ENCODE measurements at regions not wholly inside any gene's neighbourhood (a gene's known extent, or its start where the extent isn't known, plus 50 kb on each side); places are given as distances from the start of the nearest gene placed in this dataset.

DNA sequence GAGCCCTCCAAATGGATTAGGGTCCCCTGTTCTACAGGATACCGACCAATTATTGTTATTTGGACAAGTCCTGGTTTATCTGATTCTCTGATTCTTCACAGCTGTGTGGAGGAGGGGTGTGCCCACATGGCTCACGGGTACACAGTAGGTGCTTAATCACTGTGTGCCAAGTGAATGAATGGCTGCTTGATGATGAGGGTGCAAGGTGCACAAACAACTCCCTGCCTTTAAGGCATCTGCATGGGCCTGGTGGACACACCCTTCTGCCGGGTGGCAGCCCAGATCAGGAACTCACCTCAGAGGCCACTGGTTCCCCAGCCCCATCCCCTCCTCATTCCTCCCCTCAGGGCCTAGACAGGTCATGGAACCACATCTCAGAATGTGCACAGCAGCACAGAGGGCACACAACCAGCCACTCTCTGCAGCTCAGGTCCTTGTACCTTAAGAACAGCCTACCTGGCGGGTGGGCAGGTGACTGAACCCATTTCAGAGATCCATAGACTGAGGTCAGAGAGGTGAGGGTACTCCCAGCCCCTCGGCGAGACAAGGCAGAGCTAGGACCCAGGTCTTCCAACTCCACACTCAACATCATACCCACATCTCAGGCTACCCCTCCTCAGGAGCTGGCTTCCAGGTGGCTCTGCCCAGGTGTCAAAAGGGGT, 50.3 kb downstream of the SHANK2 start:
- no peak overlapping the region for H3K4me3 Mint-ChIP-seq
- ATAC-seq (ENCODE audit: low read depth) (no peak), DNase-seq (no peak)
- H3K9me3 Mint-ChIP-seq = no peaks in the 10 kb centered on the region
- POLR2A ChIA-PET = no interaction called here
- H3K27ac Mint-ChIP-seq = no peak overlapping the region
- no peaks in the 10 kb centered on the region for H3K4me1 Mint-ChIP-seq
- no peaks in the 10 kb centered on the region for H3K27me3 Mint-ChIP-seq
- no peaks in the 10 kb centered on the region for H3K36me3 Mint-ChIP-seq

GRCh38 chr11:71201231-71201630, 51.1 kb downstream of the SHANK2 start:
- no peaks in the 10 kb centered on the region for H3K4me1 Mint-ChIP-seq
- no peak overlapping the region for H3K4me3 Mint-ChIP-seq
- POLR2A ChIA-PET = no interaction called here
- no peak overlapping the region for H3K27ac Mint-ChIP-seq
- H3K36me3 Mint-ChIP-seq = no peaks in the 10 kb centered on the region
- H3K27me3 Mint-ChIP-seq = no peaks in the 10 kb centered on the region
- ATAC-seq (ENCODE audit: low read depth) (no peak), DNase-seq (no peak)
- H3K9me3 Mint-ChIP-seq = no peaks in the 10 kb centered on the region

- Mint-ChIP-seq H3K4me1 (no peaks in the 10 kb centered on the region), H3K36me3 (no peaks in the 10 kb centered on the region), H3K4me3 (no peak overlapping the region), H3K9me3 (no peaks in the 10 kb centered on the region), H3K27me3 (no peaks in the 10 kb centered on the region), H3K27ac (no peak overlapping the region)
- POLR2A ChIA-PET = no interaction called here
- DNase-seq (no peak), ATAC-seq (ENCODE audit: low read depth) (no peak)
Observed at GRCh38 chr11:71200761-71201160, 51.6 kb downstream of the SHANK2 start.

DNA sequence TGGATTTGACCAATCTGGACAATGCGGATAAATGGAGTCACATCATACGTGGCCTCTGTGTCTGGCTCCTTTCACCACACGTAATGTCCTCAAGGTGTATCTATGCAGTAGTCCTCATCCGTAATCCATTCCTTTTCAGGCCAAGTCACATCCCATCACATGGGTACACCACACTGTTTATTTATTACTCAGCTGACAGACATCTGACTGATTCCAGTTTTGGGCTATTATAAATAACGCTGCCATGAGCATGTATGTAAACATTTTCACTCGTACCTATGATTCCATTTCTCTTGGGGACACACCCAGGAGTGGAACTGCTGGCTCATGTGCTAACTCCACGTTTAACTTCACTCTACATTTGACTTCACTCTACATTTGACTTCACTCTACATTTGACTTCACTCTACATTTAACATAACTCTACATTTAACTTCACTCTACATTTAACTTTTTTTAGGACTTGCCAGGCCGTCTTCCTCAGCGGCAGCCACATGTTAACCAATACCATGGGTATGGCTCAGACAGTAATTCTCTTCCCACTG, 52.1 kb downstream of the SHANK2 start:
- H3K9me3 Mint-ChIP-seq = no peaks in the 10 kb centered on the region
- H3K27me3 Mint-ChIP-seq = no peaks in the 10 kb centered on the region
- DNase-seq = no peak
- H3K36me3 Mint-ChIP-seq = no peaks in the 10 kb centered on the region
- H3K4me3 Mint-ChIP-seq = no peak overlapping the region
- POLR2A ChIA-PET = no interaction called here
- no peak overlapping the region for H3K27ac Mint-ChIP-seq
- no peaks in the 10 kb centered on the region for H3K4me1 Mint-ChIP-seq
- no peak for ATAC-seq (ENCODE audit: low read depth)

DNA sequence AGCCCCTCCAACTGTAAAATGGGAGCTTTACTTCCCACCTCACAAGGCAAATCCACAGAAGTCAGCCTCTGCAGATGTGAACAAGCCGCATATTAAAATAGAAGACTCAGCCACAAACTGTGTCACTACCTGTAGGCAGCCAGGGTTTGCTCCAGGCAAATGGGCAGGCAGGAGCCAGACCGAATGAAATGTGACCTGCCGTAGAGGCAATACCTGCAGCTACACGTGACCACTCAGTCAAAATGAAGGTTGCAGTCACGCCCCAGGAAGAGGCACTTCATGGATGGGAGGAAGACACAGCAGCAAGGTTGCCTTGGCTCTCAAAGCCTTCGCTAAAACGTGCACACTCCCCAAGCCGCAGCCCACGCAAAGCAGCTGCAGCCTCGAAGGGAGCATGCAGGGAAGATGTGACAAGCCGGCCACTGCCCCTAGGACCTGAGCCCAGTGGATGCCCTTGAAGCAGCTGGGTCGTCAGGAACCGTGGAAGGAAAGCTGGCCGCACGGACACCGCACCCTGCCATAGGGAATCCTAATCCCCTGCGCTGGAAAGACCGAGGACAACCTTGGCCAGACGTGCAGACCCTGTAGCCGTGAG, 53.1 kb downstream of the SHANK2 start:
- Mint-ChIP-seq H3K4me3 (no peak overlapping the region), H3K4me1 (no peaks in the 10 kb centered on the region), H3K9me3 (no peaks in the 10 kb centered on the region), H3K36me3 (no peaks in the 10 kb centered on the region), H3K27me3 (no peaks in the 10 kb centered on the region), H3K27ac (no peak overlapping the region)
- POLR2A ChIA-PET = no interaction called here
- DNase-seq = no peak
- ATAC-seq (ENCODE audit: low read depth) = no peak

DNA sequence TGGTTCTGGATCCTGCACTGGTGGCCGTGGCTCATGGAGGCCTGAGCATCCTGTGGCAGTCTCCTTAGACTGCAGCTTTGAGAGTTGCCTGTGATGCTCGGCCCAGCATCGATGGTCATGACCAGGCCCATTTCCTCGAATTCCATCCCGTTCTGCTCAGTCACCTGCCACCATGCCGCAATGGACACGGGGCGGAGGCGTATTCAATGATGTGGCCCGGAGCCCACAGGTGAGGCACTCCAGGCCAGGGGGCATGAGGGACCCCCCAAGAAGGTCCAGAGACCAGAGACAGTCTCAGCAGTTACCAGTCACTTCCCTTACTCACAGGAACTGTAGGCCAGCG, 53.6 kb downstream of the SHANK2 start:
- ATAC-seq (ENCODE audit: low read depth) (no peak), DNase-seq (no peak)
- no peak overlapping the region for H3K4me3 Mint-ChIP-seq
- POLR2A ChIA-PET = no interaction called here
- no peaks in the 10 kb centered on the region for H3K36me3 Mint-ChIP-seq
- H3K9me3 Mint-ChIP-seq = no peaks in the 10 kb centered on the region
- H3K27ac Mint-ChIP-seq = no peak overlapping the region
- H3K27me3 Mint-ChIP-seq = no peaks in the 10 kb centered on the region
- no peaks in the 10 kb centered on the region for H3K4me1 Mint-ChIP-seq

- ATAC-seq (ENCODE audit: low read depth) = no peak
- Mint-ChIP-seq H3K4me3 (no peak overlapping the region), H3K27me3 (no peaks in the 10 kb centered on the region), H3K9me3 (no peaks in the 10 kb centered on the region), H3K36me3 (no peaks in the 10 kb centered on the region), H3K27ac (no peak overlapping the region), H3K4me1 (no peaks in the 10 kb centered on the region)
- no peak for DNase-seq
- POLR2A ChIA-PET = no interaction called here
Observed at GRCh38 chr11:71198141-71198822, 54.1 kb downstream of the SHANK2 start.

DNA sequence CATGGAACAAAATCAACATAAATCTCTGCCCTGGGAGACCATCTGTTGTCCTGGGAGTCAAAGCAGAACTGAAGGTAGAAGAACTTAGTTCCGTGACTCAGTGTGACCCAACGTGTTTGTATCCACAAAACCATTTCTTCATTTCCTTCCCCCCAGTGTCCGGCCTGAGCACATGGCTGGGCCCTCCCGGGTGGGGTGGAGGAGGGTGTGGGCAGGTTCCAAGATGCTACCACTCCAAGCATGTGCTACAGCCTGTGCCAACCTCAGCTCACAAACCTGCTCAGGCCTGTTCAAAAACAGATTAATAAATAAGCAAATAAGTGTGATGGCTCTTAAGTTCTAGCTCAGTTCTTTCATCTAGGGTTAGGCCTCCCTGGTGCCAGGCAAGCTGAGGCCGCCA, 55.3 kb downstream of the SHANK2 start:
- no peak for ATAC-seq (ENCODE audit: low read depth)
- Mint-ChIP-seq H3K4me3 (no peak overlapping the region), H3K36me3 (no peaks in the 10 kb centered on the region), H3K4me1 (no peaks in the 10 kb centered on the region), H3K9me3 (no peaks in the 10 kb centered on the region), H3K27me3 (no peaks in the 10 kb centered on the region), H3K27ac (no peak overlapping the region)
- POLR2A ChIA-PET = no interaction called here
- no peak for DNase-seq

DNA sequence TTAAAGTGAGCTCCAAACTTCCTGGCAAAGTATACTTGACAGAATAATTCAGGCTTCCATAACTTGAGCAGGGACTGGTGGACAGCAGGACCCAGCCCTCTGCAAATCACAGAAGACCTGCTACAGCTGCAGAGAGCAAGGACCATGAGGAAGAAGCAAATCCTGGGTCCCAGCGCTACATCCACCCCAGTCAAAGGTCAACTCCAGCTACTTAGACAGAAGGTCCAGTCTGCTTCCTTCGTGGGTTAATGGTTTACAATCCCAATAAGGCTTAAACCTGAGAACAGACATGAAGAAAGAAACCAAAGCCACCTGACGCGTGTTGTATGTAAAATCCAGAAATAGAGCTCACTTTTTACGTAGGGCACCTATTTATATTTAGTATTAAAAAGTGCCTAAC, 57.7 kb downstream of the SHANK2 start:
- POLR2A ChIA-PET = no interaction called here
- Mint-ChIP-seq H3K27me3 (no peaks in the 10 kb centered on the region), H3K9me3 (no peaks in the 10 kb centered on the region), H3K4me1 (no peaks in the 10 kb centered on the region), H3K27ac (no peak overlapping the region), H3K36me3 (no peaks in the 10 kb centered on the region), H3K4me3 (no peak overlapping the region)
- ATAC-seq (ENCODE audit: low read depth) (no peak), DNase-seq (no peak)

DNA sequence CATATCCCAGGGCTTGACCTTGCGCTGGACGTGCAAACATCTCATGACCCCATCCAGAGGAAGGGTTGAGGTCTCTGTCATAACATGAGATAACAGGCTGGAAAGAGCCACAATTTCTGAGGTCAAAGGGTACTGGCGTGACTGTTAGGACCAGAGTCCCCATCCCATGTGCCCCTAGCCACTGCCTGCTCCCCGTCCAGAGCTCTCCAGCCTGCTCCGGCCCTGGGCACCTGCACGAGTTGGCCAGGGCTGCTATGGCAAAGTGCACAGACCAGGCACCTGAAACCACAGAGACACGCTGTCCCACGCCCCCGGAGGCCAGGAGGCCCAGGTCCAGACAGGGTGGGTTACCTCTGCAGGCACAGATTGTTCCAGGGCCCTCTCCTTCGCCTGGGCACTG, 58.9 kb downstream of the SHANK2 start:
- no peak overlapping the region for H3K4me3 Mint-ChIP-seq

DNA sequence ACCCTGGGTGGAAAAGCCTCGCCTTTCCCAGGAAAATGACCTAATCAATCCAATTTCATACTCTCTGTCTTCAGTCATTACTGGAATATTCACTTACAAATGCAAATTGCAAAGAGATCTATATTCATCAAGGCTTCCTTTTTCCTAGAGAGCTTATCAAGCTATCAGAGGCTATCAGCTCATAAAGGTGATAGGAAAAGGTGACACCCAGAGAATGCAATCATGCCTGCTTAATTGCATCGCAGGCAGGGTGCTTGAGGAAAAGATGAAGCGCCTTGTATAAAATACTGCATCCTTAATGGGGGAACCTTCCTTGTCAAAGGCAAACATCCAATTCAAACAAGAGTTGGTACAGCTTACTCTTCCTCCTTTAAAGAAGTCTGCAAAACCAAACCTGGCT, 59.7 kb downstream of the SHANK2 start:
- H3K36me3 Mint-ChIP-seq = no peaks in the 10 kb centered on the region
- no peak overlapping the region for H3K27ac Mint-ChIP-seq
- H3K4me3 Mint-ChIP-seq = no peak overlapping the region
- no peaks in the 10 kb centered on the region for H3K27me3 Mint-ChIP-seq
- POLR2A ChIA-PET = no interaction called here
- DNase-seq = no peak
- H3K4me1 Mint-ChIP-seq = no peaks in the 10 kb centered on the region
- ATAC-seq (ENCODE audit: low read depth) = no peak
- H3K9me3 Mint-ChIP-seq = no peaks in the 10 kb centered on the region

More for the DNA sequence above, 58.9 kb downstream of the SHANK2 start:
- no peaks in the 10 kb centered on the region for H3K4me1 Mint-ChIP-seq
- POLR2A ChIA-PET = no interaction called here
- H3K36me3 Mint-ChIP-seq = no peaks in the 10 kb centered on the region
- H3K27ac Mint-ChIP-seq = no peak overlapping the region
- H3K27me3 Mint-ChIP-seq = no peaks in the 10 kb centered on the region
- H3K9me3 Mint-ChIP-seq = no peaks in the 10 kb centered on the region
- ATAC-seq (ENCODE audit: low read depth) (no peak), DNase-seq (no peak)

DNA sequence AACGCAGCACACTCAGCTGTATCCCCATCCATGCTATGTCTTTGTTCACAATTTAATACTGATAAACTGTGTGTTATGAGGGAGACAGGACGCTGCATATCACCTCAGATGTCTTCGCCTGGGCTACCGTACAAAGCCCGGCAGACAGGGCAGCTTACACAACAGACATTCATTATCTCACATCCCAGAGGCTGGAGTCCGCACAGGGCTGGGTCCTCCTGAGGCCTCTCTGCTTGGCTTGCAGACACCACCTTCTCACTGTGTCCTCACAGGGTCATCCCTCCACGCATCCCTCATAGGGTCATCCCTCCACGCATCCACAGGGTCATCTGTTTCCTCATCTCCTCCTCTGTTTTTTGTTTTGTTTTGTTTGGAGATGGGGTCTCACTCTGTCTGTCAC, 61.2 kb downstream of the SHANK2 start:
- Mint-ChIP-seq H3K9me3 (no peaks in the 10 kb centered on the region), H3K27me3 (no peaks in the 10 kb centered on the region), H3K4me3 (no peak overlapping the region), H3K27ac (no peak overlapping the region), H3K36me3 (no peaks in the 10 kb centered on the region), H3K4me1 (no peaks in the 10 kb centered on the region)
- ATAC-seq (ENCODE audit: low read depth) (no peak), DNase-seq (no peak)
- POLR2A ChIA-PET = no interaction called here

- POLR2A ChIA-PET = no interaction called here
- no peaks in the 10 kb centered on the region for H3K36me3 Mint-ChIP-seq
- H3K4me3 Mint-ChIP-seq = no peak overlapping the region
- no peaks in the 10 kb centered on the region for H3K27me3 Mint-ChIP-seq
- H3K27ac Mint-ChIP-seq = no peak overlapping the region
- no peaks in the 10 kb centered on the region for H3K9me3 Mint-ChIP-seq
- H3K4me1 Mint-ChIP-seq = no peaks in the 10 kb centered on the region
- DNase-seq = no peak
- no peak for ATAC-seq (ENCODE audit: low read depth)
Observed at GRCh38 chr11:71190551-71190950, 61.8 kb downstream of the SHANK2 start.

GRCh38 chr11:71189768-71190315, 62.5 kb downstream of the SHANK2 start:
- POLR2A ChIA-PET = no interaction called here
- no peak overlapping the region for H3K4me3 Mint-ChIP-seq
- no peaks in the 10 kb centered on the region for H3K36me3 Mint-ChIP-seq

More at GRCh38 chr11:71189768-71190315, 62.5 kb downstream of the SHANK2 start:
- H3K4me1 Mint-ChIP-seq = no peaks in the 10 kb centered on the region
- no peaks in the 10 kb centered on the region for H3K27me3 Mint-ChIP-seq
- DNase-seq (no peak), ATAC-seq (ENCODE audit: low read depth) (no peak)
- H3K9me3 Mint-ChIP-seq = no peaks in the 10 kb centered on the region
- no peak overlapping the region for H3K27ac Mint-ChIP-seq

Measured in activated naive CD8-positive, alpha-beta T cell treated with anti-CD3 and anti-CD28 coated beads, Interleukin-2, amount 10 ng/mL, durations not matched to agents 7 days and 5 days (primary cell).